HG02763 (cell line): ENCODE measurements at regions not wholly inside any gene's neighbourhood (a gene's known extent, or its start where the extent isn't known, plus 50 kb on each side); places are given as distances from the start of the nearest gene placed in this dataset.

Source experiments
- ATAC-seq: cut with Tn5 transposase; IDR thresholded peaks from one replicate; pipeline ENCODE4 v1.9.1; 2021; ENCODE audit warnings: mild to moderate bottlenecking, moderate library complexity; ENCODE audit not compliant: unreplicated experiment

DNA sequence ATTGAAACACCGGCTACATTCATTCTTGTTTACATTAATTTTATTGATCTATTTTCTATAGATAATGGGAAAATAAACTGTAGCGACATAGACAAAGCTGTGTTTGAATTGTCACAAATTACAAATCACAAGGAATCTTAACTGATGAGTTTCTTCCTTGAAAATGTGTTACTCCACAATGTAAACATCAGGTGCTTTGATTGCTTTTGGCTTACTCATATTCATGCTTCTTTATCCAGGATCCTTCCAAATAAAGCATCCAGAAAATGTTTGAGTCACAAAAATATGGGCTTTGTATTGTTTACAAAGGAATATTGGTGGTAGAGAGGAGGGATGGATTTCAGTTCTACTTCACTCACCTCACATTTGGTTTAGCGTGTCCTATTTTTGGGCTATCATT lies 64.0 kb downstream of the BMP2 start:
- no peak for ATAC-seq

DNA sequence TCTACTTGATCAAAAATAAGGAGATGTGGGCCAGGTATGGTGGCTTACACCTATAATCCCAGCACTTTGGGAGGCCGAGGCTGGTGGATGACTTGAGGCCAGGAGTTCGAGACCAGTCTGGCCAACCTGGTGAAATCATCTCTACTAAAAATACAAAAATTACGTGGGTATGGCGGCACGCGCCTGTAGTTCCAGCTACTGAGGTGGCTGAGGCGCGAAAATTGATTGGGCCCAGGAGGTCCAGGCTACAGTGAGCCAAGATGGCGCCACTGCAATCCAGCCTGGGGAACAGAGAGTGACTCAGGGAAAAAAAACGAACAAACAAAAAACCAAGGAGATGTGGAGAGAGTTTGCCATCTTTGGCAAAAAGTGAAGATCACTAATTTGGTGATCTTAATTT lies 65.3 kb downstream of the BMP2 start:
- ATAC-seq = no peak

DNA sequence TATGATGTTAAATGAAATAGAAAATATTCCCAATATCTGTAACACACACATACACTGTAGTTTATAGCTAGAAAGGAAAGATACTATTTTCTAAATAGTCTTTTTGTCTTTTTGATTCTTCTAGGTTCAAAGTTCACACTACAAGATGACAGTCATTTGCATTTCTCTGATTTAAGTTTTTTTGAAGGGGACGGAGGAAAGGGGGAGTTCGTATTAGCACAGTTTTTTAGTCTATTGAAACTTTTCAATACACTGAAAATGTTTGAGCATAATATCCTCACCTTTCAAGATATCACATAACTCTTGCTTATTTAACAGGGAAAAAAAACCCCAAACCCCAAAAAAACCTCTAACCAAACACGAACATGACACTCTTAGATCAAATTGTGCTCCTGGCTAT lies 68.1 kb downstream of the BMP2 start:
- ATAC-seq = no peak

DNA sequence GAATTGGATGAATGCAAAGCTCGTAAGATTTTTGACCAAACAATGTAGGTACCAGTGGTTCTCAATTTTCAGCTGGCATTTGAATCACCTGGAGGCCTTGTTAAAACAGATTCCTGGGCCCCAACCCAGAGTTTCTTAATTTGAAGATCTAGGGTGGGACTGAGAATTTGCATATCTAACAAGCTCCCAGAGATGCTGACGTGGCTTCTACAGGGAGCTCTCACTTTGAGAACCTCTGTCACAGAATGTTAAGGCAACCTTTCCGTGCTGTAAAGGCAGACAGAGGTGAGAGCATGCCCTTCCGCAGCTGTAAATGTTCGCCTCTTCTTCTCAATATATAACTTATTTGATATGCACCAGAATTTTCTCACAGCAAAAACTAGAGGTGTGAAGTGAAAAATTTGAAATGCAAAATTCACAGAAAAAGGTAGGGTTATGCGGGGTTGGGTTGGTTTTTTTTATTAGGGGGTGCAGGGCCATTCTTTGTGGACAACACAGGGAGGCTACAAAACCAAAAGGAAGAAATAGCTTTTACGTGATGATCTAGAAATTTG lies 69.4 kb downstream of the BMP2 start:
- ATAC-seq = no peak

DNA sequence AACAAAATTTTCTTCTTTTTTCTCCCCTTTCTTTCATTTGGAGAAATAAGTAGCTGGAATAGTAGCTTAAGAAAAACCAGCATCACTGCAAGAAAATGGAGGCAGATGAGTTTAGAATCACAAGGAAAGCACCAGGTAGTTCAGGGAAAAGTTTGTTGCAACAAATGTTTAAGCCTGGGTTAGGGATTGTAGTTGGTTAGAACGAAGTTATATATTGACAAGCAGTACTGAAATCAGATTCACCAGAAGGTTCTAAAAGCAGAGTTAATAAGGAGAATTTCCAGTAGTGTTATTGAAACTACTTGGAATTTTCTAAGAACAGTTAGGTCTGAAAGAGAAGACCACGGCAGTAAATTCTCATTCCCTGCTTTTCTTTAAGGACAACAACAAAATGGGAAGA lies 70.2 kb downstream of the BMP2 start:
- no peak for ATAC-seq

DNA sequence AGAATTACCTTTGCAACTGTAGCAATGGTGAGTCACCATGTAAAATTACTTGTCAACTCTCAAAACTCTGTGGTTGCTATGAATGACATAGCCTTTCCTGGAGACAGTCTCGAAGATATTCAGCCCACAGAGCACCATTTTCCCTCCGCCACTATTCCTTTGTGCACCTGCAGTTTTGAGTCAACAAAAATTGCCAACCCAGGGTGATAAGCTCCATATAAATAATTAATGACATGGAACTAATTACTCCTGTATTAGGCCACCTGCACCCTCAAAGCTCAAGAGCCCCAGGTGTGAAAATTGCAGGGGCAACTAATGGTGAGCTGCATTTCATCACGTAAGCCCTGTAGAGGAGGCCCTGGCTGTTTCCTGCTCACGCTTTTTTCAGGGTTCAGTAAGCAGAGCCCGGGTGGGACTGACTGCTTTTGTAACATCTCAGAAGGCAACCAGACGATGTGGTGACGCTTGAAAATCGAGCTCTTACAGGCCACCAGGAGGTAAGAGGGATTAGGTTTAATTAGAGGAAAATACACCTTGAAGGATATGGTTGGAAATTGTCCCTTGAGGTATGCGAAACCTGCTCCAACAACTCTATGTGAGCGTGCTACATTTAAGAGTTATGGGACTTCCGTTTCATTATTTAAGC lies 70.8 kb downstream of the BMP2 start:
- ATAC-seq = no peak

DNA sequence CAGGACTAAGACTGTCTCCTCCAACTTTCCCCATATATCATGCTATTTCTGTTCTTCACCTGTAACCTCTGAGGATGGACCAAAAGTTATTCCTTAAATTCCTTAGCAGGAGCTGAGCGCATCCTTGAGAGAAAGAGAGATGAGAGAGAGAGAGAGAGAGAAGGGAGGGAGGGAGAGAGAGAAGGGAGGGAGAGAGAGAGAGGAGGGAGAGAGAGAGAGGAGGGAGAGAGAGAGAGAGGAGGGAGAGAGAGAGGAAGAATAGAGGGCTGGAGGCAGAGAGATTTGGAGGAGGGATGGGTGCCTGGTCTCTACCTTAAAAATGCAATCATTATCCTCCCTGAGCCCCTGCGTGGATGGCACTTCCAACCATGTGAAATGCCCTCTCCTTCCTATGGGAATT lies 73.6 kb downstream of the BMP2 start:
- no peak for ATAC-seq

DNA sequence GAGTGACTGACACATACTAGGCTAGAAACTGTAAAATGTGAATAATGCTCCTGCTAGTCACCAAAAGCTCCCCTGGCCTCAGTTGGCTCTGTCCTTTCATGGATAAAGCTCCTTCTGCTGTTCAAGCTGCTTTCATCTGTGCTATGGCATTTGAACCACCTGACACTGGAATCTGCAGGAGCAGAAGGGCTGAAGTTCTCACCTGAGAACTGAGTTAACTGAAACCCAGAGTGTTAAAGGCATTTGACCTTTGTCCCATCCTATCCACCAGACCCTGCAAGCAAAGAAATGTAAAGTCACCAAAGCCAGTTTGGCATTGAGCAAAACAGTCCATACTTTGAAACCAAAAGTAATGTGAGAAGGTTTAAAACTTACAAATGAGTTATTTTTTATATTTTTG lies 77.7 kb downstream of the BMP2 start:
- ATAC-seq = no peak

DNA sequence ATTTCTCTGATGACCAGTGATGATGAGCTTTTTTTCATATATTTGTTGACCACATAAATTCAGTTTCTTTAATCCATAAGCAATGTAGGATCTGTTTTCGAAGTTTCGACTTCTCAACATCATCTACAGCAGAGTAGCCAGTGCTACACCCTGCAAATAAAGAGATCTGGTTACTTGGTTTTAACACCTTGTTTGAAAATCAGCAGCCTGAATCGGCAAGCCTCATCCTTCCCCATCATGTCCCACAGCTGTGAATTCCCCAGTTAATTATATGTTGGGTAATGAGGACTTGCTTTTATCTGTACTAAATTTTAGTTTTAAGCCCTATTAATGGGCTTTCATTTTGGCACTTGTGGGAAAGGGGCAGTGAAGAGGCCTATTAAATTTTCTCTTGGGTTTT lies 80.6 kb downstream of the BMP2 start:
- ATAC-seq = no peak

DNA sequence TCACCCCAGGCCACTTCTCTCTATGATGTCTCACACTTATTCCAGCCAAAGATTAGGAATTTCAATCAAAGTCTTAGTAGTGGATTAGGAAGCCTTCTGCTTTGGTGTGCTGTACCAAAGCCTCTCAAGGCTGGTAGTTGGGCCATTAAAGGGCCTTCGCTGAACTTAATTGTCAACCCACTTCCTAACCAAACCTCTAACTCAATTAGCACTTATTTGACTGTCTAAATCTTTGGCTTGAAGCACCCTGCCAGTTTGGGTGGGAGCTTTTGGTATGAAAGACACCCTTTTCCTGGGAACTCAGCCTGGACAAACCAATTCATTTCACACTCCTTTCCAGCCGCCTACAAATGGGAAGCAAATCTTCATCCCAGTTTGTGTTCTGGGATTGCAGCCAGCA lies 81.5 kb downstream of the BMP2 start:
- no peak for ATAC-seq

DNA sequence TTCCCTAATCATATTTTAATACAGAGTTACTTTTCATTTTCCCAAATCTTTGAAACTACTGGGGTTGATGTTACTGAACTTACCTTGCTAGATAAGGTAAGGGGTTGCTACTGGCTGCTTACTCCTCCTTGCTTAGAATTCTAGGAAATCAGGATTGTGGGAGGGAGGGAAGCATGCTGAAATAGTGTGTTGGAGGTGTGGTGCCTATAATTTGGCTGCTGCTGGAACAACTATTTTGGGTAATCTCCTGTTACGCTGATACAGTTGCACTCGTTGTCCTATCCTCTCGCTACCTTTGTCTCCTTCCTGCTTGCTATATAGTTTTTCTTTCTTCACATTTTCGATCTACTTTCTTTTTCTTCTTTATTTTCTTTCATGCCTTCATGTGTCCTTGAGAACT lies 83.7 kb downstream of the BMP2 start:
- ATAC-seq = no peak

DNA sequence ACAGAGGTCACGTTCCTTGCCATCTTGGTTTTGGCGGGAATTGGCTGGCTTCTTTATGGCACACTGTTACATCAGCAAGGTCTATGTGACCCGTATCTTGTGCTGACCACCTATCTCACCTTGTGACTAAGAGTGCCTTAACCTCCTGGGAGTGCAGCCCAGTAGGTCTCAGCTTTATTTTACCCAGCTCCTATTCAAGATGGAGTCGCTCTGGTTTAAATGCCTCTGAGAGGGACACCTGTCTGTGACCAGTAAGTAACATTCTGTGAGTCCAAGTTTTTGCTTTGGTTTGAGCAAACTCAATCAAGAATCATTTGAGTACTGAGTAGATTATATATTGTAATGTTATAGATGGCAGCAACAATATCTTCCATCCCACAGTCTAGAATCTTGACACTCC lies 85.0 kb downstream of the BMP2 start:
- ATAC-seq = no peak

DNA sequence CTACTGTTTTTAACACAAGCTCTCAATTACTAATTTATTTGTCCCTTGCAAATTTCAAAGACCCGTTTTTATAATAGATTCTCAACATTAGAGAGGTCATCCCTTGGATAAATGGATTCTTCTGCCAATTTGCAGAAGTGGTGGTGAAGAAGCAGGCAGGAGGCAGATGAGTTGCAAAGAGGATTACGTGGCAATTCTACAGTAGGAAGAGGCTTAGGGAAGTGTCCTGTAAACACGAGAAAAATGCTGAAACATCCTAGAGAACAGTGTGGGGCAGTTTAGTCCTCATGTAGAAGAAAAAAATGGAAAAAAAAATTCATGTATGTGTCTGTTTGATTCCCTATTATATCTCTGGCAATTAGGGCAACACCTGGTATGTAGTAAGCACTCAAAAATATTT lies 87.6 kb downstream of the BMP2 start:
- no peak for ATAC-seq

DNA sequence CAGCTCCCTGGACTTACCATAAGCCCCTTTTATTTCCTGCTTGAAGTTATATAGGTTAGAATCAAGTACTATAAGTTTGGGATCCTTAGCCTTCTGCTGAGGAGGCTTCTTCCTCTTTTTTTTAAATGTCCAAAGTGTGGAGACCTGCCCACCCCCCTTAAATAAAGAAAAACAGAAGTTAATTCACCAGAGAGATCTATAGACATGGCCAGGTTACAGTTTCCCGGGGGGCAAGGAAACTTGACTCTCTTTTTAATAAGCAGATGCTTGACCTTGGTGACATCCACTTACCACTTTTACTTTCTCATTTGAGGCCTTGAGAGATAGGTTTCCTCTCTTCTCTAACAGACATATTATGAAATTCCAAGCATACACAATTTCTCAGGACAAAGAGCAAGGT lies 88.3 kb downstream of the BMP2 start:
- no peak for ATAC-seq

DNA sequence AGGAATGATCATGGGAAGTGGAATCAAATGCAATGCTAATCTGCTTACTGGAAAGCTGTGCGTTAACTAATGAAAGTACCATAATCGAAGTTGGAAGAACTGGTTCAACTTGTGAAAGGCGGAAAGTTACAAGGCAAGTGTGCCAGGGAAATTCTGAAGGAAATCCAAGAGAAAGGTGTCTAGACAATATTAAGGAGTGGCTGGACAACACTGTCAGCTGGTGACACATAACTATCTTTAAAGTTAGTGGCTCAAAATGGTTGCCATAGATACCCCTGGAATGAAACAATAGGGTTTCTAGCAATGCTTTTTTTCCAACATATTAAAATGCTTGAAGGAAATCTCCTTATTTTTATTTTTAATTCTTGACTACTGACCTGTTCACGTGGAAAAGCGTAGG lies 90.4 kb downstream of the BMP2 start:
- ATAC-seq = no peak

DNA sequence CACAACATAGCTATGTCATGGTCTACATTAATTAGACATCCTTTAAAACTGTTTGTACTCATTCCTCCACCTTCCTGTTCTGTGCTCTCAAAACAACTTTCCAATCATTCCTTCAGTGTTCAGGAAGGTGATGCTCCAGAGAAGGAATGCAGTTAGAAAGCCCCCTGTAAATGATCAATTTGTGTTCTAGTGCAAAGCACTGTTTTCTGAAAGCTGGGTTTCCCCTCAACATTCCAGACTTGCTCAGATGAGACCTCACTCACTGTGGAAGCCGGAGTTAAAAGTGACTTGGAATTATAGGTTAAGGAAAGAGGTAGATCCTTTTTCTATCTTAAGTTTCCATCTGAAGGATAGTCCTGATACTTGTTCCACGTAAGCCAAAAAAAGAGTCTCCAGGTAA lies 95.9 kb downstream of the BMP2 start:
- no peak for ATAC-seq

DNA sequence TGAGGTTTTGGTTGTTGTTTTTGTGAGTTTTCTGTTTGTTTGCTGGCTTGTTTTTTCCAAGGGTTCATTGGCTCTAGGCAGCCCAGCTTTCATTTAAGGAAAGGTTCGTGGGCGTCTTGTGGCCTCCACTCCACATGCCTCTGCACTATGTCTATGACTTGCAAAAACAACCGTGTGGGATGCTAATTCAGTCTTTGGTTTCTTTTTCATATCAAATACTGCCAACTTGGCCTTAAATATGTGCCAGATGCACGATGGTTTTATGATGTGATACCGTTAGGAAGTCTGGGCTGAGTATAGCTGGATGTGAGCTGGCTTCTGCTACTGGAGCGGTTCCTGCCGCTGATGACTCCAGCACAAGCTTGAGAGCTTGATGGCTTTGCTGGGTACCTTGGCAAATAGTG lies 96.3 kb downstream of the BMP2 start:
- no peak for ATAC-seq

DNA sequence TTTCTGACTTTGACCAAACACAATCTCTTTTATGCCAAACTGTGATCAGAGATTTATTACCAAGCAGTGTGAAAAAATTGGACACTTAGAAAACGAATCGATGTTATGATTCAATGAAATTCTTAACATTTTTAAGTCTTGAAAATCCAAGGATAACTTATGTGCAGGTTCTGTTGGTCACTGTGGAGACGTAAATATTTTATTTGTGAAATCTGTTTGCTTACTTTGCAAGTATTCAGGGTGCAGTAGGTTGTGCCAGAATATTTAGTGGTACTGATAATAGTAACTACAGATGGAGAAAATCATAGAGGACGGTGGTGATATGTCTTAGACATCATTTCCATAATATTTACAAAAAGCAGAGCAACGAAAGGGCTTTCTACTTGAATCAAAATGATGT lies 97.3 kb downstream of the BMP2 start:
- no peak for ATAC-seq

DNA sequence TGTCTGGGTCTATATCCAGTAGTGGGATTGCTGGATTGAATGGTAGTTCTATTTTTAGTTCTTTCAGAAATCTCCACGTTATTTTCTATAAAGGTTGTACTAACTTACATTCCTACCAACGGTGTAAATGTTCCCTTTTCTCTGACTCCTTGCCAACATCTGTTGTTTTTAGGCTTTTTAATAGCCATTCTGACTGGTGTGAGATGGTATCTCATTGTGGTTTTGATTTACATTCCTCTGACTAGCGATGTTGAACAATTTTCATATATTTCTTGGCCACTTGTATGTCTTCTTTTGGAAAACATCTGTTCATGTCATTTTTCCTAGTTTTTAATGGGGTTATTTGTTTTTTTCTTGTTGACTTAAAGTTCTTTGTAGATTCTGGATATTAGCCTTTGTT lies 99.3 kb downstream of the BMP2 start:
- no peak for ATAC-seq

DNA sequence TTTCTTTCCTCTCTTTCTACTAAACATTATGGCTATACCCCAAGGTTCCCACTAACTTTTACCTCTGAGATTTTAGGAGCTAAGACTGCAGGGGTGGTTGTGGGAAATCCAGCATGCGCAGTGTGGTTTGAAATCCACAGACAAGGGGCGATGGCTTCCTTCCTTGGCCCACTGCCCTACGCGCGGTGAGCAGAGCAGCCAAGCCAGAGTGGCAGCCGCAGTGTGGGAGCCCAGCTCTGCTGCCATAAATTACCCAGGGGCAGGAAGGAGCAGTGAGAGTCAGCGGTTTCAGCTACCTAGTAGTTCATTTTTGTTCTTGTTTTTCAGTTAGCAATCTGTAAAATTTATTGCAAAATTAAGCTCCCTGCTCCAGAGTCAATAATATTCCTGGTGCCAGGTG lies 101.4 kb downstream of the BMP2 start:
- no peak for ATAC-seq

DNA sequence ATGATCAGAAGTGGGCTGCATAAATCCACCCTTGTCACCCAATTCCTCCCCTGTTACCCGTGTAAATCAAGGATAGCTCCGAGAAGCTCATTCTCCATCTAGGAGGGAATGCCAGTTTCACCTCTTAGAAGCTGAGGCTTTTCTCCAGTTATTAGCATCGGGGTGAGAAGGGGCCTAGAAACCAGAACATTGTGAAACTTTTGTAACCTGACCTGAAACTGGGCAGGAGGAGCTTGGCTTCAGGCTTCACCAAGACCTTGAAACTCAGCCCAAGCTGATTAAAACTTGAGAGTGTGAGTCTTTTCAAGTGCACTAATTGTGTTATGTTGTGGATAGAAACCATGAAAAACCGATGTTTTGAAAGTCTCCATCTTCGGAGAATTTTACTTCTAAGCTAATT lies 103.1 kb downstream of the BMP2 start:
- no peak for ATAC-seq

DNA sequence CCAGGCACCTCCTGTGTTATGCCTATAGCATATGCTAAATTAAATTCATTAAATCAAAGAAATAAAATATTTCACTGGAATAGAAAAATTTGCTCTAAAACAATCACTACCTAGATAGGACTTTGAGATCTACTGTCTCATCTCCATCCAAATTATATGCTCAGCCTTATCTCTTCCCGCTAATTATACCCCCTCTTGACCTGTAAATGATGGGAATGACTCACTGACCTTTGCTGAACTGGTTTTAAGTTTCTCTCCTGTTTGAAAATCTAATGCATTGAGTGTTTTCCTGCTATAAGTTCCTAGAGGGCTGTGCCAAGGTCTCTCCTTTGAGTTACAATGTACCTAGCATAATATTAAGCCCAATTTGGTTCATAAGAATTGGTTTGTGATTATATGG lies 110.1 kb downstream of the BMP2 start:
- no peak for ATAC-seq

DNA sequence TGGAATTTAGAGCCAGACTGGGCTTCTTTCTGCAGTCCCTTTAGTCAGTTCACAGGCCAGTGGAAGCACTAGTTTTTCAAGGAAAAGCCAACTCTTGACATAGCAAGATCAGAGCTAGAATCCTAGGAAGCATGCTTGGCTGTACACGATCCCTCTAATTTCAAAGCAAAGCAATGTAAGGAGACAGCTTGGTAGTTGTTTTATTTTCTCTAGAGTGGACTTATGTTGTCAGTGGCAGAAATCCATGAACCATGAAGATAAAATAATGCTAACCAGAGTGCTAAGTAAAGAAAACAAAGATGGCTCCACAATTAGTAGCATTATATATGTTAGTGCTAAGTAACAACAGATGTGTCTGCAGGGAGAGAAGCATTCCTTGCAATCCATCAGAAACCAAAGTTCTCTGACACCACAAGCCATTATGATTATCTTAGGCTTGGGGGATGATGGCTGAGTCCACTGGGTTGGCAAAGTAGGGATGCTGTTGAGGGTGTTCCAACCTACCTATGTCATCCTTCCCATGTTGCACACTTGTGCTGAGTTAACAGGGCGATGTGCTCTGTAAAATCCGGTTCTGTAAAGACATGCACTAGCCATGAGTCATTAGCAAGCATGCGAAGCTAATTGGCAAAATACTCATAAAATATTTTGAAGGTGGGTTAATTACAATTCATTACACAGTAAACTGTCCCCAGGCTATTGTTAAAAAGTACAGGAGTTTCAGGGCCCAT lies 115.2 kb downstream of the BMP2 start:
- no peak for ATAC-seq
